Non-pigmented ciliary epithelial cell (primary cell): ENCODE measurements at regions not wholly inside any gene's neighbourhood (a gene's known extent, or its start where the extent isn't known, plus 50 kb on each side); places are given as distances from the start of the nearest gene placed in this dataset.
A peak's percentile ranks its signal among the peaks of the same experiment; 100 is the strongest.
"Not testable (repeated sequence)": the region's sequence is repeated elsewhere in the genome, so short reads cannot be mapped to it uniquely, and the experiment has no call there.

Source experiments
- DNase-seq: peaks from one replicate; pipeline ENCODE4 v3.0.0-alpha.2; 2010; ENCODE audit warnings: low read depth

- no peak for DNase-seq
Measured at GRCh38 chr2:195570329-195570728, 86.7 kb upstream of the SLC39A10 start.

- DNase-seq: no peak
Measured at GRCh38 chr2:195569255-195569654, 87.8 kb upstream of the SLC39A10 start.

- DNase-seq: not testable (repeated sequence)
Measured at GRCh38 chr2:195564625-195565135, 92.3 kb upstream of the SLC39A10 start.

DNA sequence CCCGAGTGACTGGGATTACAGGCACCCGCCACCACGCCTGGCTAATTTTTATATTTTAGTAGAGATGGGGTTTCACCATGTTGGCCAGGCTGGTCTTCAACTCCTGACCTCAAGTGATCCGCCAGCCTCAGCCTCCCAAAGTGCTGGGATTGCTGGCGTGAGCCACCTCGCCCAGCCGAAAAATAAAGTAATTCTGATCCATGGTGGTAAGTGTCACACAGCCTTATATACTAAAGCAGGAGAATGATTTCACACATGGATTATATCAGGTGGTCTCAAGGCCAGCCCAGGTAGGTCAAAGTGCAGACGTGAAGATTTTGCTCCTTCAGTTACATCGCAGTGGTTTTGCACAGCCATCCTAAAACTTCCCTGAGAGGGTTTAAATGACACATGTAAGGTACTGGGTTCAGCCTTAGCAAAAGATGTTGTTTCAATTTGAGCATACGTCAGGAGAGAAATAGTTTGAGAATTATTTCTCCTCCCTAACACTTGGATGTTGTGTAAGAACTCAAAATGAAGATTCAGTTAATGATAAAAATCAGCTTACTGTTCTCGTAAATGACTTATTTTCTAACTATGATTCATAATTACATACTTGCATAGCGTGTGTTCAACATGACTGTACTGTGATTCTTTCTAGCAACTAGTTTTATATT is 93.0 kb upstream of the SLC39A10 start:
- peak; percentile 52 for DNase-seq

- DNase-seq: no peak
Measured at GRCh38 chr2:195562570-195563566, 94.2 kb upstream of the SLC39A10 start.

GRCh38 chr2:195561116-195561921 is 95.7 kb upstream of the SLC39A10 start:
- peak; percentile 94 for DNase-seq

DNA sequence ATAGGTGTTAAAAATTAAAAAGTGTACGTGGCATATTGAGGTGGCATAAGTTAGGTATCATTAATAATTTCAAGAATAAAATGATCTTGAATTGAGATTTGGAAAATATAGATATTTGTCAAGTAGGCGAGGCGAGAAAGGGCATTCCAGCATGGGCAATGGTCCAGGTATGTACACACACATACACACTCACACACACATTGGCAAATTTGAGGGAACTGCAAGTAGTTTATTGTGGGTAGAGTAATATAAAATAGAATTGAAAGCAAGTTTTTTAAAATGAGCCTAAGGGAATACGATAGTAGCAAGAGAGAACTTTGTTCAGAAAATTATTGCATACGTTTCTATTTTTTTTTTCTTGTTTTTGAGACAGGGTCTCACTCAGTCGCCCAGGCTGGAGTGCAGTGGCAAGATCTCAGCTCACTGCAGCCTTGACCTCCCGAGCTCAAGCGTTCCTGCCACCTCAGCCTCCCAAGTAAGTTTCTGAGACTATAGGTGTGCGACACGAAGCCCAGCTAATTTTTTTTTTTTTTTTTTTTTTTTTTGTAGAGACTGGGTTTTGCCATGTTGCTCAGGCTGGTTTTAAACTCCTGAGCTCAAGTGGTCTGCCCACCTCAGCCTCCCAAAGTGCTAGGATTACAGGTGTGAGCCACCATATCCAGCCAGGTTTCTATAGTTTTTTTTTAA is 96.7 kb upstream of the SLC39A10 start:
- no peak for DNase-seq

GRCh38 chr2:195559431-195559914 is 97.6 kb upstream of the SLC39A10 start:
- peak; percentile 98 for DNase-seq

DNA sequence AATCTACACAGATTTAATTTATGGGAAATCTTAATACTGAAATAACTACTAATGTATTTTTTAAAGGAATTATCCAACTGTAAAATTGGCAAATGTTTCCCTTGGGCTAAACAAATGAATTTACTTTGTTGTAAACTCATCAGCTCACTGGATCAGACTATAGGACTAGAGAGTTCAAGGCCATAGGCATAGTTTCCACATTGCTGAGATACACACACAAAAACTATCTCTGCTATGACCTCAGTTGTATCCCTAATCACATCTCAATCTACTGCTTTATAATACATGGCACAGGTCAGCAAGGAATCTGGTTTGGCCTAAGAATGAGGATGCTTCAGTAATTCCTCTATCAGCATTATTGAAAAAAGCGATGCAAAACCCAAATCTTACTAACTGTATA is 101.1 kb upstream of the SLC39A10 start:
- DNase-seq: no peak

GRCh38 chr2:195552581-195552980 is 104.4 kb upstream of the SLC39A10 start:
- DNase-seq: no peak

DNA sequence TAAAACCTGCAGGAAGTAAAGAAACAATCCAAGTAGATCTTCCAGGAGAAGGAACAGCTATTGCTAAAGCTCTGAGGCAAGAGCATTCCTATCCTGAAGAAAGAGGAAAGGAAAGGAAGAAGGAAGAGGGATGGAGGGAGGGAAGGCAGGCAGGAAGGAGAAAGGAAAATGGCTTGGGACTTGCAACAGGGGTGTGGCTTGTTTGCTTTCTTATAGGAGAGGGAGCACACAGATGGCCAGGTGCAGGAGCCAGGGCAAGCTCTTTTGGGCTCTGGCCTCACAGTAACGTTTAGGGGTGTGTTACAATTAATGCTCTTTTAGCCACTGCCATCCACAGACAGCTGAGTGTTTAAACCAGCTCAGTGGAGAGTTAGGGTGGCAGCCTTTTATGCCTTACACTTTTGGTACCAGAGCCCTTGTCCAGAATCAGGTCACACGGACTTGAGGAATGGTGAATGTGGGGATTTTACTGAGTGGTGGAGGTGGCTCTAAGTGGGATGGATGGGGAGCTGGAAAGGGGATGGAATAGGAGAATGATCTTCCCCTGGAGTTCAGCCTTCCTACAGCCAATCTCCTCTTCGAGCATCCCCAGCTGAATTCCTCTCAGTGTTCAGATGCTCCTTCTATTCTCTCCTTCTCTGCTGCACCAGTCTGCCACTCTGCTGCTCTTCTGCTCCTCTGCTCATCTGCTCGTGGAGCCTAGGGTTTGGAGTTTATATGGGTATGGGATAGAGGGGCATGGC is 108.7 kb upstream of the SLC39A10 start:
- no peak for DNase-seq

DNA sequence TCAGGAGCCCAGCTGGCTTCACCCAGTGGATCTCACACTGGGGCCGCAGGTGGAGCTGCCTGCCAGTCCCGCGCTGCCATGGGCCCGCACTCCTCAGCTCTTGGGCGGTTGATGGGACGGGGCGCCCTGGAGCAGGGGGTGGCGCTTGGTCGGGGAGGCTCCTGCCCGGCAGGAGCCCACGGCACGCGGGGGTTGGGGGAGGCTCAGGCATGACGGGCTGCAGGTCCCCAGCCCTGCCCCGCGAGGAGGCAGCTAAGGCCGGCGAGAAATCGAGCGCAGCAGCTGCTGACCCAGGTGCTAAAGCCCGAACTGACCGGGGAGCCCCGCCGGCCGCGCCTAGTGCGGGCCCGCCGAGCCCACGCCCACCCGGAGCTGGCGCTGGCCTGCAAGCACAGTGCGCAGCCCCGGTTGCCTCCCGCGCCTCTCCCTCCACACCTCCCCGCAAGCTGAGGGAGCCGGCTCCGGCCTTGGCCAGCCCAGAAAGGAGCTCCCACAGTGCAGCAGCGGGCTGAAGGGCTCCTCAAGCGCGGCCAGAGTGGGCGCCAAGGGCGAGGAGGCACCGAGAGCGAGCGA is 109.7 kb upstream of the SLC39A10 start:
- DNase-seq: not testable (repeated sequence)

- DNase-seq: no peak
Measured at GRCh38 chr2:195545811-195546210, 111.2 kb upstream of the SLC39A10 start.

DNA sequence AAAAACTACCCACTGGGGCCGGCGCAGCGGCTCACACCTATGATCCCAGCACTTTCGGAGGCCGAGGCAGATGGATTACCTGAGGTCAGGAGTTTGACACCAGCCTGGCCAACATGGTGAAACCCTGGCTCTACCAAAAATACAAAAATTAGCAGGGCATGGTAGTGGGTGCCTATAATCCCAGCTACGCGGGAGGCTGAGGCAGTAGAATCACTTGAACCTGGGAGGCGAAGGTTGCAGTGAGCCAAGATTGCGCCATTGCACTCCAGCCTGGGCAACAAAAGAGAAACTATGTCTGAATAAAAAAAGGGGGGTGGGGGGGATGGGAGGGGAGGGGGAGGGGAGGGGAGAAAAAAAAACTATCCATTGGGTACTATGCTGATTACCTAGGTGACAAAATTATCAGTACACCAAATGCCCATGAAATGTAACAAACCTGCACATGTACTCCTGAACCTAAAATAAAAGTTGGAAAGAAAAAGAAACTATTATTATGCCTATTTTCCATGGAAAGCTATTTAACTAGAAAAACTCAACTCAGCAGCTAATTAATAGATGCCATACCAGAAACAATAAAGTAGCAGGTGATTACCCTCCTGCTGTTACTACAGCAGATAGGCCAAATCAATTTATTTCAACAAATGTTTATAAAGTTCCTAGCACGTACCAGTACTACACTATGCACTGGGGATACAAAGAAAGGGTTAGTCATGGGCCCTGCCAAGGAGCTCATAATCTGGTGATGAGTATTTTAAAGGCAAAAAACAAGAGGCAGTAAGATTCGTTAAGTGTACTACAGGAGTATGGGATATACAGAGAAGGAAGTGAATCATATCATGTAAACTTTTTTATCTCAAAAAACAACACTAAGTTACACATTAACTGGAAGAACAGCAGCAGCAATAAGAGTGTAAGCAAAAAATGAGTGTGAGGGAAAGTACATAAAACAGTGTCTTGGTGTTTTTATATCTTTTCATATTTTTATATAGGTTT is 112.8 kb upstream of the SLC39A10 start:
- DNase-seq: peak; percentile 69

DNA sequence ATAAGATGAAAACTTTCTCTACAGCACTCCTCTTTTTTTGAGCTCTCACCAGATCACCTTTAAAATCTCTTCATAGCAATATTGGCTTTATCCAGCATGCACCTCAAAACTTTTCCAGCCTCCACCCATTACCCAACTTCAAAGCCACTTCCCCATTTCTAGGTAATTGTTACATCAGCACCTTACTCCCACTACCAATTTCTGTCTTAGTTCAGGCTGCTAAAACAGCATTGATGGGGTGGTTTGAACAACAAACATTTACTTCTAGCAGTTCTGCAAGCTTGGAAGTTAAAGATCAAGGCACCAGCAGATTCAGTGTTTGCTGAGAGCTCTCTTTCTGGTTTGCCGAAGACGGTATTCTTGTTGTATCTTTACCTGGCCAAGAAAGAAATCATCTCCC is 114.0 kb upstream of the SLC39A10 start:
- no peak for DNase-seq

DNA sequence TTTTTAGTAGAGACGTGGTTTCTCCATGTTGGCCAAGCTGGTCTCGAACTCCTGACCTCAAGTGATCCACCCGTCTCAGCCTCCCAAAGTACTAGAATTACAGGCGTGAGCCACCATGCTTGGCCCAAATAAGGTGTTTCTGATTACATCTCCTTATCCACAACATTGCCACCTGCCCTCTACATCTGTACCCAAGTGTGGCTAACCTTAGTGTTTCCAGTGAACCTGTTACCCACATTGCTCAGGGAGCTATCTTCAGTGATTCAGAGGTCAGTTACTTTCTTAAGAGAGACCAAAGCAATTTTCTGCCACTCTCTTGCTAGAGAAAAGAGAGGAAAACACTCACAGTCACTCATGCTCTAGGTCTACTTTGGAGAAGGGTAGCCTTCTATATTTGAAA is 115.0 kb upstream of the SLC39A10 start:
- DNase-seq: no peak

DNA sequence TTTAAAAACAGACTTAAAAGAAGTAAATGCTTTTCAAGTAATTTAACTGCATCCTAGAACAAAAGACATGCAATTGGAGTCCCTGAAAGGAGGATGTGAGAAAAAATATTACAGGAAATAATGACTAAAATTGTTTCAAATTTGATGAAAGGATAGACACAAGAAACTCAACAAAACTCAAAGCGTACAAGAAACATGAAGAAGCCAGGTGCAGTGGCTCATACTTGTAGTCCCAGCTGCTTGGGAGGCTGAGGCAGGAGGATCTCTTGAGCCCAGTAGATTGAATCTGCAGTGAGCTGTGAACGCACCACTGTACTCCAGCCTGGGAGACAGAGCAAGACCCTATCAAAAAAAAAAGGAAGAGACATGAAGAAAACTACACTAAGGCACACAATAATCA is 118.1 kb upstream of the SLC39A10 start:
- no peak for DNase-seq

DNA sequence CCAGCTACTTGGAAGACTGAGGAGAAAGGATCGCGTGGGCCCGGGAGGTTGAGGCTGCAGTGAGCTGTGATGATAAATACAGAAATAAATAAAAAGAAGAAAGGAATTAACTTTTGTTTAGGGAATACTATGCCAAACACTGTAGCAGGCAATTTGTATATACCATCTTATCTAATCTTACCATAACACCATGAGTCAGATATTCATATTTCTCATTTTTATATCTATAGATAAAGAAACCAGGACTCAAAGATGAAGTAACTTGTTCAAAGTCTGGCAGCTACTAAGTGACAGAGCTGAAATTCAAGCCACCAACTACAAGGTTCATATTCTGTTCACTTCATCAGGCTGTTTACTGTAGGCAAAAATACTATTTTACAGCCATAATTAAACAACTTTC is 119.2 kb upstream of the SLC39A10 start:
- no peak for DNase-seq

DNA sequence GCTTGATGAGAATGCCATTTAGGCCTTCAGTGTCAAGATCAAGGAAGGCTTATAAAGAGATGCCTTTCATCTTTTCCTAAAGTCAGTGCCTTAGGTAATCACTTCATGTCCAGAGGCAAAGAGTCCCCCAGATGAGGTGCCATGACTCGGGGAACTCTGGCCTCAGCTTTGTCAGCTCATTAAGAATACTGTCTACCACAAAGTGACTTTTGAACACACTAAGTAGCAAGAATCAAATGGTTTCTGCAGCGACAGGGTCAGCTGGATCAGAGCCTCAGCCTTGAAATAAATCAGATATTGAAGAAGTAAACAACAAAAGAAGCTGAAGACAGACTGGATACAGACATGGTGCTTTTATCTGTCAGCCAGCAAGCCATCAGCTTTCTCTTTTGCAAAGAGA is 120.1 kb upstream of the SLC39A10 start:
- DNase-seq: no peak
